KMS-11 (cell line): ENCODE measurements at regions not wholly inside any gene's neighbourhood (a gene's known extent, or its start where the extent isn't known, plus 50 kb on each side); places are given as distances from the start of the nearest gene placed in this dataset.

Experiments
- H2AFZ ChIP-seq: fragments of 200-600 bp; sonication (generic); 2 replicates; pipeline ENCODE4 v1.6.1; 2016; ENCODE audit warnings: antibody characterized with exemption, mixed run types, low read depth
- H3K27ac ChIP-seq: fragments of 200-600 bp; sonication (generic); 2 replicates; pipeline ENCODE4 v1.6.1; 2016; ENCODE audit warnings: mild to moderate bottlenecking, mixed run types
- H3K27me3 ChIP-seq: fragments of 200-600 bp; sonication (generic); 2 replicates; pipeline ENCODE4 v1.6.1; 2017; ENCODE audit warnings: mild to moderate bottlenecking, low read depth, mixed run types, moderate library complexity; ENCODE audit not compliant: insufficient read depth
- H3K36me3 ChIP-seq: fragments of 200-600 bp; sonication (generic); 2 replicates; pipeline ENCODE4 v1.6.1; 2017; ENCODE audit warnings: mild to moderate bottlenecking, mixed run types; ENCODE audit not compliant: insufficient read depth
- H3K4me1 ChIP-seq: fragments of 200-600 bp; sonication (generic); 2 replicates; pipeline ENCODE4 v1.6.1; 2016; ENCODE audit warnings: mild to moderate bottlenecking, low read depth, mixed run types; ENCODE audit not compliant: poor library complexity, severe bottlenecking
- H3K4me2 ChIP-seq: fragments of 200-600 bp; sonication (generic); 2 replicates; pipeline ENCODE4 v1.7.0; 2016; ENCODE audit warnings: mild to moderate bottlenecking, mixed run types
- H3K4me3 ChIP-seq: fragments of 200-600 bp; sonication (generic); IDR thresholded peaks from 2 replicates; pipeline ENCODE4 v1.6.1; 2017; ENCODE audit warnings: low read depth, low read length, mixed read lengths; ENCODE audit not compliant: insufficient read depth
- H3K79me2 ChIP-seq: fragments of 200-600 bp; sonication (generic); 2 replicates; pipeline ENCODE4 v1.6.1; 2016; ENCODE audit warnings: low read depth, mixed run types; ENCODE audit not compliant: insufficient read depth
- H3K9ac ChIP-seq: fragments of 200-600 bp; sonication (generic); 2 replicates; pipeline ENCODE4 v1.6.1; 2016; ENCODE audit warnings: mild to moderate bottlenecking, mixed run types
- H4K20me1 ChIP-seq: fragments of 200-600 bp; sonication (generic); 2 replicates; pipeline ENCODE4 v1.6.1; 2016; ENCODE audit warnings: mild to moderate bottlenecking, mixed run types; ENCODE audit not compliant: insufficient read depth
- TF ChIP-seq, protein P1 (sequence below): fragments of 200-600 bp; sonication (generic); conservative IDR thresholded peaks from 2 replicates; pipeline ENCODE4 v1.6.1; 2017; ENCODE audit warnings: low read depth, mild to moderate bottlenecking, antibody characterized with exemption, low read length, moderate library complexity, mixed read lengths

GRCh38 chr10:64303566-64303965, 782.4 kb downstream of the REEP3 start:
- Histone ChIP-seq H3K27me3 (no peaks in the 10 kb centered on the region), H3K4me1 (no peaks in the 10 kb centered on the region), H3K4me2 (no peak overlapping the region), H2AFZ (no peak overlapping the region), H3K79me2 (no peaks in the 10 kb centered on the region), H3K4me3 (no peak overlapping the region), H3K36me3 (no peaks in the 10 kb centered on the region), H3K9ac (no peak overlapping the region), H3K27ac (no peak overlapping the region), H4K20me1 (no peaks in the 10 kb centered on the region)
- TF ChIP-seq, protein P1, sequence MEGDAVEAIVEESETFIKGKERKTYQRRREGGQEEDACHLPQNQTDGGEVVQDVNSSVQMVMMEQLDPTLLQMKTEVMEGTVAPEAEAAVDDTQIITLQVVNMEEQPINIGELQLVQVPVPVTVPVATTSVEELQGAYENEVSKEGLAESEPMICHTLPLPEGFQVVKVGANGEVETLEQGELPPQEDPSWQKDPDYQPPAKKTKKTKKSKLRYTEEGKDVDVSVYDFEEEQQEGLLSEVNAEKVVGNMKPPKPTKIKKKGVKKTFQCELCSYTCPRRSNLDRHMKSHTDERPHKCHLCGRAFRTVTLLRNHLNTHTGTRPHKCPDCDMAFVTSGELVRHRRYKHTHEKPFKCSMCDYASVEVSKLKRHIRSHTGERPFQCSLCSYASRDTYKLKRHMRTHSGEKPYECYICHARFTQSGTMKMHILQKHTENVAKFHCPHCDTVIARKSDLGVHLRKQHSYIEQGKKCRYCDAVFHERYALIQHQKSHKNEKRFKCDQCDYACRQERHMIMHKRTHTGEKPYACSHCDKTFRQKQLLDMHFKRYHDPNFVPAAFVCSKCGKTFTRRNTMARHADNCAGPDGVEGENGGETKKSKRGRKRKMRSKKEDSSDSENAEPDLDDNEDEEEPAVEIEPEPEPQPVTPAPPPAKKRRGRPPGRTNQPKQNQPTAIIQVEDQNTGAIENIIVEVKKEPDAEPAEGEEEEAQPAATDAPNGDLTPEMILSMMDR: no peak

DNA sequence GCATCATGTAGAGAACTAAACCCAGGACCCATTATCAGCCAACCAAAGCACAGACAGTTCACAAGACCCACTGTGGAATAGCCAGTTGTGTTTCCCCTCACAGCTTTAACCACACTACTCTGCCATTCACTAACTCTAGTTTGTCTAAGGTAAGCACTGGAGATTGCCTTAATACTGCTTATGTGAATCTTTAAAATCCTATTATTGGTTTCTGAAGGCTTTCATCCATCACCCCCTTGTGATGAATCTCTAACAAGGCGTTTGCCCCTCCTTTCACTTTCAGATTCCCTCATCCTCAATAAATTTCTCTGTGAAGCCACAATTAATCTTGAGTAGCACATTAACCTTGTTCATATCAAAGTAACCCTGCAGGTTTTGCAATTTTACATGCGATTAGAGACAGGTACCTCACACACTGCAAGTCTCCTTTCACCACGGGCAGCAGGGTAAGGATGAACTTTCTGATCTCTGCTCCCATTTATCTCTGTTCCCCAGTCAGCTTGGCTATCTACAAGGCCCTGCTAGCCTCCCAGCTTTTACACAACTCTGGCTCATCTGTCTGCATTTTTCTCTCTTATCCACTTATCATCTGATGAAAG, 785.6 kb downstream of the REEP3 start:
- no peak overlapping the region for H3K4me2 ChIP-seq
- H3K4me3 ChIP-seq: no peak overlapping the region
- H3K36me3 ChIP-seq: no peaks in the 10 kb centered on the region
- no peak overlapping the region for H3K9ac ChIP-seq
- H3K27me3 ChIP-seq: no peaks in the 10 kb centered on the region
- no peaks in the 10 kb centered on the region for H3K79me2 ChIP-seq
- H3K27ac ChIP-seq: no peak overlapping the region
- H4K20me1 ChIP-seq: no peaks in the 10 kb centered on the region
- no peak overlapping the region for H2AFZ ChIP-seq
- no peaks in the 10 kb centered on the region for H3K4me1 ChIP-seq
- TF ChIP-seq, protein P1: no peak

DNA sequence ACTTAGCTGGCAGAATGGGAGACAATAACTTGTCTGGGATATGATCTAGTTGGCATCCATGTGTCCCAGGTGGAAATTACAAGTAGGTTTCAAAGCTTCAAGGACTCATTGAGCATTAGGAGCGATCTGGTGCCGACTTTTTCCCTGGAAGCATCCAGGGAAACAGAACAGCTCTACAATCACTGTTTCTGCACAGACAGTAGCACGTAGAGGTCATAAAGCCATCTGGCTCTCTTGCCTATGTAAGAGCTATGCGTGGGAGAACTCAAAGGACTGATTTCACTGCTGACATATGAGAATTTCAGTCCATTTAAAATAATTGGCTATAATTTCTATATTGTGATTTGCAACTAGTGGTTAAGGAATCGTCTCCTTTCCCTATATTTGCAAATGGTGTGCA, 791.7 kb downstream of the REEP3 start:
- no peak overlapping the region for H3K4me2 ChIP-seq
- no peaks in the 10 kb centered on the region for H3K27me3 ChIP-seq
- H2AFZ ChIP-seq: no peak overlapping the region
- TF ChIP-seq, protein P1: no peak
- no peaks in the 10 kb centered on the region for H3K36me3 ChIP-seq
- H3K79me2 ChIP-seq: no peaks in the 10 kb centered on the region
- no peaks in the 10 kb centered on the region for H4K20me1 ChIP-seq
- no peak overlapping the region for H3K4me3 ChIP-seq
- no peak overlapping the region for H3K27ac ChIP-seq
- H3K9ac ChIP-seq: no peak overlapping the region
- H3K4me1 ChIP-seq: no peaks in the 10 kb centered on the region

DNA sequence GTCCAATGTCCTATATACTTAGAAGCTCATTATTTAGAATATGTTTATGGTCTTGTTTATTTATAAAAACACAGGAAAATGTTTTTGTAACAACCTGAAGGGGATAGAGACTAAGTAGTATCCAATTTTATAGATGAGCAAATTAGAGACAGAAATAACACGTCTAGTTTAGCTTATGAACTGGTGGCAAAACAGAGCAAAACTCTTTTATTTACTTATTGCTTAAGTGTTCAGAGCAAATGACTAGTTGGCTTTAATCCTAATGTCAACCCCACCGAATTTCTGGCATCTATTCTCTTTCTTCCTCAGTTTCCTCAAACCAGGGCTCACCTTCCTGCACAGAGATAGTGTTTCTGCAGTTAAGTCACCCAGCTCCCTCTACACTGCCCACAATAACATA, 792.8 kb downstream of the REEP3 start:
- H3K4me3 ChIP-seq: no peak overlapping the region
- no peaks in the 10 kb centered on the region for H3K27me3 ChIP-seq
- H3K9ac ChIP-seq: no peak overlapping the region
- H3K36me3 ChIP-seq: no peaks in the 10 kb centered on the region
- TF ChIP-seq, protein P1: no peak
- H3K4me2 ChIP-seq: no peak overlapping the region
- H3K27ac ChIP-seq: no peak overlapping the region
- H3K79me2 ChIP-seq: no peaks in the 10 kb centered on the region
- H2AFZ ChIP-seq: no peak overlapping the region
- no peaks in the 10 kb centered on the region for H4K20me1 ChIP-seq
- no peaks in the 10 kb centered on the region for H3K4me1 ChIP-seq
